Breast epithelium (tissue), 3 donors: ENCODE measurements at regions not wholly inside any gene's neighbourhood (a gene's known extent, or its start where the extent isn't known, plus 50 kb on each side); places are given as distances from the start of the nearest gene placed in this dataset.

Experiments used
- POLR2A ChIP-seq: fragments of 450-650 bp; IDR thresholded peaks from one replicate; pipeline ENCODE4 v1.6.1; 2016; ENCODE audit warnings: antibody characterized with exemption, mild to moderate bottlenecking, moderate library complexity
- POLR2AphosphoS5 ChIP-seq, 3 donors: sonication (generic); formaldehyde crosslinking; IDR thresholded peaks; one replicate each; pipeline ENCODE4 v1.6.1; 2017; ENCODE audit warnings: antibody characterized with exemption in 3 of 3
- TF ChIP-seq, protein P1 (sequence below), 3 donors: fragments of 450-650 bp; IDR thresholded peaks; one replicate each; pipeline ENCODE4 v1.5.1; 2016 to 2017; ENCODE audit warnings: antibody characterized with exemption in 3 of 3, mild to moderate bottlenecking in 3 of 3, moderate library complexity in 3 of 3

DNA sequence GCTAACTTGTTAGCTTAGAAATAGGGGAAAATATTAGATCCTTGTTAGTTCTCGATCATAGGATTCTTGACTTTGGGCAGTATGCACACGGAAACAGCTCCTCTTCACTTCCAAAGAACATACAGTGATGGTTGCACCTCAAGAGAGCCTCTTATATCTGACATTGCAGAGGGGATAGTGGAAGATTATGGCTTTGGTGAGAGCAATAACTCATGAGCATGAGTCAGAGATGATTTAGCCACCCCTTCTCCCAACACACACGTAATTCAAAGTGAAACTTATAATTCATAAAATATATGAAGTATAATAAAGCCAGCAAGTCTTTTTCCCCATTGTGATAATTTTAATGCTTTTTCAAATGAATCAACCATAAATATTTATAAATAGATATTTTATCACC is 683.7 kb downstream of the POM121L12 start:
- TF ChIP-seq POLR2AphosphoS5 (IDR thresholded peaks at IDR 0.05) (no peak), POLR2A (no peak)
- TF ChIP-seq, protein P1, sequence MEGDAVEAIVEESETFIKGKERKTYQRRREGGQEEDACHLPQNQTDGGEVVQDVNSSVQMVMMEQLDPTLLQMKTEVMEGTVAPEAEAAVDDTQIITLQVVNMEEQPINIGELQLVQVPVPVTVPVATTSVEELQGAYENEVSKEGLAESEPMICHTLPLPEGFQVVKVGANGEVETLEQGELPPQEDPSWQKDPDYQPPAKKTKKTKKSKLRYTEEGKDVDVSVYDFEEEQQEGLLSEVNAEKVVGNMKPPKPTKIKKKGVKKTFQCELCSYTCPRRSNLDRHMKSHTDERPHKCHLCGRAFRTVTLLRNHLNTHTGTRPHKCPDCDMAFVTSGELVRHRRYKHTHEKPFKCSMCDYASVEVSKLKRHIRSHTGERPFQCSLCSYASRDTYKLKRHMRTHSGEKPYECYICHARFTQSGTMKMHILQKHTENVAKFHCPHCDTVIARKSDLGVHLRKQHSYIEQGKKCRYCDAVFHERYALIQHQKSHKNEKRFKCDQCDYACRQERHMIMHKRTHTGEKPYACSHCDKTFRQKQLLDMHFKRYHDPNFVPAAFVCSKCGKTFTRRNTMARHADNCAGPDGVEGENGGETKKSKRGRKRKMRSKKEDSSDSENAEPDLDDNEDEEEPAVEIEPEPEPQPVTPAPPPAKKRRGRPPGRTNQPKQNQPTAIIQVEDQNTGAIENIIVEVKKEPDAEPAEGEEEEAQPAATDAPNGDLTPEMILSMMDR (IDR thresholded peaks at IDR 0.05): no peak
